MM.1S (cell line): ENCODE measurements at regions not wholly inside any gene's neighbourhood (a gene's known extent, or its start where the extent isn't known, plus 50 kb on each side); places are given as distances from the start of the nearest gene placed in this dataset.

Experiments used
- DNase-seq: peaks from one replicate; pipeline ENCODE4 v3.0.0-alpha.2; 2015
- H2AFZ ChIP-seq: fragments of 300-600 bp; sonication (generic); 2 replicates; pipeline ENCODE4 v1.6.0; 2016; ENCODE audit warnings: antibody characterized with exemption, low read length
- H3F3A ChIP-seq: fragments of 300-600 bp; sonication (generic); 2 replicates; pipeline ENCODE4 v1.6.1; 2016; ENCODE audit warnings: mild to moderate bottlenecking, antibody characterized with exemption, low read length, moderate library complexity, mixed read lengths; ENCODE audit not compliant: insufficient read depth
- H3K27ac ChIP-seq: fragments of 300-600 bp; sonication (generic); 2 replicates; pipeline ENCODE4 v1.5.1; 2016; ENCODE audit warnings: mild to moderate bottlenecking, low read length
- H3K27me3 ChIP-seq: fragments of 300-600 bp; sonication (generic); replicated peaks from 2 replicates; pipeline ENCODE4 v1.6.0; 2016; ENCODE audit warnings: low read length; ENCODE audit not compliant: insufficient read depth
- H3K36me3 ChIP-seq: fragments of 300-600 bp; sonication (generic); replicated peaks from 2 replicates; pipeline ENCODE4 v1.6.1; 2016; ENCODE audit warnings: mild to moderate bottlenecking, low read length, mixed read lengths; ENCODE audit not compliant: insufficient read depth
- H3K4me1 ChIP-seq: fragments of 300-600 bp; sonication (generic); 2 replicates; pipeline ENCODE4 v1.6.1; 2016; ENCODE audit warnings: low read length, mixed read lengths
- H3K4me2 ChIP-seq: fragments of 300-600 bp; sonication (generic); 2 replicates; pipeline ENCODE4 v1.6.0; 2016; ENCODE audit warnings: low read depth, low read length
- H3K4me3 ChIP-seq: fragments of 300-600 bp; sonication (generic); 2 replicates; pipeline ENCODE4 v1.5.1; 2016; ENCODE audit warnings: low read length, mixed read lengths
- H3K79me2 ChIP-seq: fragments of 300-600 bp; sonication (generic); 2 replicates; pipeline ENCODE4 v1.6.1; 2016; ENCODE audit warnings: mixed run types, low read length, mixed read lengths
- H3K9ac ChIP-seq: fragments of 300-600 bp; sonication (generic); 2 replicates; pipeline ENCODE4 v1.6.1; 2016; ENCODE audit warnings: low read length, mixed read lengths
- H3K9me2 ChIP-seq: fragments of 300-600 bp; sonication (generic); replicated peaks from 2 replicates; pipeline ENCODE4 v1.6.1; 2016; ENCODE audit warnings: mild to moderate bottlenecking, low read length, mixed read lengths; ENCODE audit not compliant: insufficient read depth
- H3K9me3 ChIP-seq: fragments of 300-600 bp; sonication (generic); replicated peaks from 2 replicates; pipeline ENCODE4 v1.6.1; 2016; ENCODE audit warnings: mild to moderate bottlenecking, low read length, mixed read lengths; ENCODE audit not compliant: insufficient read depth
- H4K20me1 ChIP-seq: fragments of 300-600 bp; sonication (generic); 2 replicates; pipeline ENCODE4 v1.6.1; 2016; ENCODE audit warnings: mild to moderate bottlenecking, low read length, moderate library complexity, mixed read lengths; ENCODE audit not compliant: insufficient read depth
- CTCF ChIP-seq: fragments of 300-600 bp; sonication (generic); IDR thresholded peaks from 2 replicates; pipeline ENCODE4 v1.5.1; 2016; ENCODE audit warnings: antibody characterized with exemption, low read length, mixed read lengths
- EZH2 ChIP-seq: fragments of 300-600 bp; sonication (generic); optimal IDR thresholded peaks from 2 replicates; pipeline ENCODE3; 2017; ENCODE audit warnings: low read depth, mild to moderate bottlenecking, antibody characterized with exemption, low read length, mixed read lengths
- EZH2phosphoT487 ChIP-seq: fragments of 300-600 bp; sonication (generic); IDR thresholded peaks from 2 replicates; pipeline ENCODE4 v1.6.1; 2018; ENCODE audit warnings: antibody characterized with exemption, low read length

GRCh38 chr1:86233403-86233802, 76.8 kb upstream of the COL24A1 start:
- Histone ChIP-seq H4K20me1 (no peaks in the 10 kb centered on the region), H3K79me2 (no peaks in the 10 kb centered on the region), H3K27me3 (no peaks in the 10 kb centered on the region), H3F3A (no peaks in the 10 kb centered on the region), H3K9ac (no peak overlapping the region), H3K9me3 (no peaks in the 10 kb centered on the region; the same call in 1 of the 2 replicates), H2AFZ (no peak overlapping the region), H3K4me3 (no peak overlapping the region), H3K36me3 (no peaks in the 10 kb centered on the region), H3K4me1 (no peaks in the 10 kb centered on the region), H3K27ac (no peak overlapping the region), H3K9me2 (no peaks in the 10 kb centered on the region), H3K4me2 (no peak overlapping the region)
- TF ChIP-seq EZH2 (no peak), EZH2phosphoT487 (no peak), CTCF (no peak)
- no peak for DNase-seq

GRCh38 chr1:86231076-86231475, 74.5 kb upstream of the COL24A1 start:
- H3K36me3 ChIP-seq, result no peaks in the 10 kb centered on the region
- no peak overlapping the region for H3K4me2 ChIP-seq
- H3K9me3 ChIP-seq, result no peaks in the 10 kb centered on the region; the same call in 1 of the 2 replicates
- TF ChIP-seq EZH2phosphoT487, result no peak
- no peak for TF ChIP-seq EZH2
- no peak for TF ChIP-seq CTCF
- no peaks in the 10 kb centered on the region for H3F3A ChIP-seq
- DNase-seq, result no peak
- no peaks in the 10 kb centered on the region for H3K27me3 ChIP-seq
- no peaks in the 10 kb centered on the region for H3K79me2 ChIP-seq
- H2AFZ ChIP-seq, result no peak overlapping the region
- H4K20me1 ChIP-seq, result no peaks in the 10 kb centered on the region
- H3K9ac ChIP-seq, result no peak overlapping the region
- H3K4me3 ChIP-seq, result no peak overlapping the region
- no peaks in the 10 kb centered on the region for H3K4me1 ChIP-seq
- no peaks in the 10 kb centered on the region for H3K9me2 ChIP-seq
- H3K27ac ChIP-seq, result no peak overlapping the region

GRCh38 chr1:86229405-86229975, 72.9 kb upstream of the COL24A1 start:
- Histone ChIP-seq H2AFZ (no peak overlapping the region), H3K36me3 (no peaks in the 10 kb centered on the region), H3K27ac (no peak overlapping the region), H3K79me2 (no peaks in the 10 kb centered on the region), H3F3A (no peaks in the 10 kb centered on the region), H3K9me2 (no peaks in the 10 kb centered on the region), H3K4me1 (no peaks in the 10 kb centered on the region), H3K4me3 (no peak overlapping the region), H3K4me2 (no peak overlapping the region), H3K9ac (no peak overlapping the region), H3K27me3 (no peaks in the 10 kb centered on the region), H4K20me1 (no peaks in the 10 kb centered on the region), H3K9me3 (no peaks in the 10 kb centered on the region; the same call in 1 of the 2 replicates)
- TF ChIP-seq EZH2phosphoT487, result no peak
- no peak for TF ChIP-seq EZH2
- TF ChIP-seq CTCF, result no peak
- DNase-seq, result no peak
